NCI-H524 treated with DMSO at 0.1 percent for 48 hours (cell line): ENCODE measurements at regions not wholly inside any gene's neighbourhood (a gene's known extent, or its start where the extent isn't known, plus 50 kb on each side); places are given as distances from the start of the nearest gene placed in this dataset.

ENCODE experiments used
- DNase-seq: peaks from one replicate; lab custom pipeline; 2025; lab: John Stamatoyannopoulos, UW

DNA sequence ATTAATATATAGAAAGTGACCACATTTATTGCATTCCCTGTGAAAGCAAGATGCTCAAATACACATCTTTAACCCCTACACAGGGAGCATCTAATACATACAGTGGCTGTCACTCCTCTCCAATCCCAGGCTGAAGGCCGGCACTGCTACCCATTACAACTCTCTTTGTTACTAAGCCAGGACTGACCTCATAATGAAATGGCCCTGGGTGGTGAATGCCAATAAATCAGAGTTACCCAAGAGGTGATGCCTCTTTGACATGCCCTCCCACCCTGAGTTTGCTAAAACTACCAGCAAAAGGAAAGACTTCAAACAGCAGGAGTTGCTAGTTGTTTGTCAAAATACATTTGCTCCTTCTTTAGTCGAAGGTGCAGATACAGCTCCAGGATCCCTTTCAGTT, 214.2 kb downstream of the FOXA2 start:
- DNase-seq: no peak

DNA sequence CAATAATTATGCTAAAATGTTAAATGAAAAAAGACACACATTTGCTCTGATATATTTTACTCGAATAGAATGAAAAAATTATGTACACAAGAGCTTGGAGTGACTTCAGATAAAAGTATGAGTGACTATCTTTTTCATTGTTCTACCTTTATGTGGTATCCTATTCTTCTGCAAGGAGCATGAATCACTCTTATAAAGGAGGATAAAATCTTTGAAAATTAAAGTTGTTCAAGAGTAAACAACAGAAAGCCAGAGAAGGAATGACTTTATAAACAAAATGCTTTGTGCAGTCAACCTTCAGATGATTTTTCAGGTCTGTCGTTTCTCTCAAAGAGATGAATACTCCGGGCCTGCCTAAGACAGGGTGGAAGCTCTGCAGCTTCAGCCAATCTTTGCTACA, 215.3 kb downstream of the FOXA2 start:
- DNase-seq: no peak

DNA sequence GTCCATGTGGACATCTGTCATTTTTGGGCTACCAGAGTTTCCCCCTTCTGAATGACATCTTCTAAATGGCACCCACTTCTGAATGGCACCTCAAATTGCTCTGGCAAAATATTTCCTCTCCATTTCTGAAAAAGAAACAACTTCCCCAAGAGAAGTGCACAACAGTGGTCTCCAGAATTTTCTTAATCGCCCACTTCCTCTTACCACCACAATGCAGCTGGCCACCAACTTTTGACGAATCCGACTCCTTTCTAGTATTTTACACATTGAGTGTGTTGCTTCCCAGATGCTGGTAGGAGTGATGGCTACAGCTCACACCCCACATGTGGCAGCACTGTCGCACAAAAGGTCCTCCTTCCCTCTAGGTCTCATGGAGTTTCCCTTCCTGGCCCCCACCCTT, 216.1 kb downstream of the FOXA2 start:
- no peak for DNase-seq

DNA sequence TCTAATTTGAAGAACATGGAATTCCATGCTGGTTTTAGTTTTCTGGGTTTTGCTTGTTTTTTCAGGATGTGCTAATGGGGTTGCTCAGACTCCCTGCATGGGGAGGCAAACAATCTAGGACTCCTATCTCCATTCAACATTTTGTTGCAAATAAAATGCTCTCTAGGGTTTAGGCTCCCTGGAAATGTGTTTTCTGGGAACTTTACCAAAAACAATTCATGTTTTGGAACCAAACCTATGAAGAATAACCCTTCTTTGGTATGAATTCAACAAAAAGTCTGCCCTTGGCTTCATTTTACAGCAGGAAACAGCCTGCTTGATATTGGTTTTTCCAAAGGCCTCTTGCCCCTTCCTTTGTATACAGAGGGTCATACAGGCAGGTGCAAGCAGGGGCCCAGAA, 217.7 kb downstream of the FOXA2 start:
- DNase-seq: no peak

DNA sequence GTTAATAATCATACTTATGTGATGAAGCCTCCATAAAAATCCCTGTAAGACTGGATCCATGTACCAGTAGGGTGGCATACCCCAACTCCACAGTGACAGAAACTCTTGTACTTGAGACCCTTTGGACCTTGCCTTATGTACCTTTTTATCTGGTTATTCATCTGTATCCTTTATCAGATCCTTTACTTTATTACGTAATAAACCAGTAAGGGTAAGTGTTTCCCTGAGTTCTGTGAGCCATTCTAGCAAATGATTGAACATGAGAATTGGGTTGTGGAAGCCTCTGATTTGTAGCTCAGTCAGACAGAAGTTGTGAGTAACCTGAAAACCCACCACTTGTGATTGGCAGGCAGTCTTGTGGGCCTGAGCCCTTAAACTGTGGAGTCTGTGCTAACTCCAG, 229.7 kb downstream of the FOXA2 start:
- DNase-seq: no peak

DNA sequence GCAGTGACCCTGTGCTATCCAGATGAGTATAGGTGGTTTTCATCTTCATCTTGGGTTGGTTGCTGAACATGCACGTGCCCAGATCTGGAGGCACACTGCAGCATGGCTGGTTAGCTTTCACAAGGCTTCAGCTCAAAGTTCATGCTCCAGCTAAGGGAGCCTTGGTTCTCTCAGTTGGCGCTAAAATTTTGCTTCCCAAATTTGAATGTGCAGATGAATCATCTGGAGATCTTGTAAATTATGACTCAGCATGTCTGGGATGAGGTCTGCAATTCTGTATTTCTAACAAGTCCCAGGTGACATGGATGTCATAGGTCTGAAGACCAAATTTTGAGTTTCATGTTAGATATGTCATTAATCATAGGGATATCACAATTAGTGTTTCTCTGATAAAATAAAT, 230.8 kb downstream of the FOXA2 start:
- no peak for DNase-seq

DNA sequence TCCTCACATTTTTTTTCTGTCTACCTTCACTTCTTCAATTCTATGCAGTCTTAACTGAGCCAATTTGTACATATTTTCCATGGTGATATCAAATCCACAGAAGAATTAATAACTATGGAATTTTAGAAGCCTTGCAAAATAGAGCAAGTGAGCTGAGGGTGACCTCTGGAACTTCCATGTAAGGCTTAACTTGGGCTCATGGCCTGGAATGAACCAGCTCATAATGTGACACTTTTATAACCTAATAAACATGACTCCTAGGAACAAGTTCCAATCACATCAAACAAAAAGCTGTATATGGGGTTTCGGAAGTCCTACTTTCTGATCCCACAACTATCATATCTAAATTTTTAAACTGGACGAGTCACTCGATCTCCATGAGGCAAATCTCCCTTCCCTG, 232.4 kb downstream of the FOXA2 start:
- no peak for DNase-seq

DNA sequence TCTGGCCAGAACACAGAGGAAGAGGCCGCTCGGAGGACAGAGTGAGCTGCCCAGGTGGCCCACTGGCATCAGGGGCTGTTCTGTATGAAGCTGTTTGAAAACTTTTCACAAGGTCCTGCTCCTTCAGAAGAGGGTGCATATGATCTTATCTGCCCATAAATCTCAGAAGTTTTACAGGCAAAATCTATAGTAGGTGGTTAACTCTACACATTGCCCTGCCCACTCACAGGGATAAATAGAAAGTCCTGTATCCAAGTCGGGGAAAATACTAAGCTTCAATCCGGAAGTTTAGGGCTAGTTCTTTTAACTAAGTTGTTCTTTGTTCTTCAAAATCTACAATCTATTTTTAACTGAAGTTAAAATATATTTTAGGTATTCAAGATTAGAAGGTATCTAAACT, 233.7 kb downstream of the FOXA2 start:
- DNase-seq: no peak

DNA sequence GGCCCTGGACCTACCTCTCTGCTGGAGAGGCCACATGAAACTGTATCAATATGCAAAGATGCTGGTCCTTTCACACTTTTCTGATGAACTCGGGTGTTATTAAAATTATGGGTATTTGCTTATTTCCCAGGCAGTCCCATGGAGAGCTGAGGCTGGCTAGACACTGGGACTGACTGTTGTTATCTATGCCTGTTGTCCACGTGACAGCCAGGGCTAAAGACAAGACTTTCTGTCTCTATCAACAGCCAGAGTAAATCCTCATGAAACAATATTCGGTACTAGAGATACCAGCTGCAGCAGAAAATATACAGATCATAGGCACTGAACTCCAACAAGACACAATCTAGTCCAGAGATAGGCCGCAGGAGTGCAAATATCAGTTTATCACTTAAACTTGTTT, 236.4 kb downstream of the FOXA2 start:
- no peak for DNase-seq

DNA sequence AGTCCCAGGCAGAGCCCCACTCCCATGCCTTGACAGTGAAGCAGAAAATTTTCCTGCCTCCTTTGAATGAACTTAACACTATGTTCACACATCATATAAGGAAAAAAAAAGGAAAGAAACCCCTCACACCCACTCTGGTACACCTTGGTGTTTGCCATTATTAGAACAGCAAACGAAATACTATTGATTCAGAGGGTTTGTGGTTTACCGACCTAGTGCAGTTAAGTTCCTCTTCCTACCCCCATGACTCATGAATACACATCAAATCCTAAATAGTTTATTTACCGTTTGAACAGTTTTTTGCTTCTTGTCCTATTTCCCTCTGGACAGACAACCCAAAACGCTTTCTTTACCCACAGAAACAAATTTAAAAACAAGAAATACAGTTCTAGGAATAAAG, 237.7 kb downstream of the FOXA2 start:
- no peak for DNase-seq

DNA sequence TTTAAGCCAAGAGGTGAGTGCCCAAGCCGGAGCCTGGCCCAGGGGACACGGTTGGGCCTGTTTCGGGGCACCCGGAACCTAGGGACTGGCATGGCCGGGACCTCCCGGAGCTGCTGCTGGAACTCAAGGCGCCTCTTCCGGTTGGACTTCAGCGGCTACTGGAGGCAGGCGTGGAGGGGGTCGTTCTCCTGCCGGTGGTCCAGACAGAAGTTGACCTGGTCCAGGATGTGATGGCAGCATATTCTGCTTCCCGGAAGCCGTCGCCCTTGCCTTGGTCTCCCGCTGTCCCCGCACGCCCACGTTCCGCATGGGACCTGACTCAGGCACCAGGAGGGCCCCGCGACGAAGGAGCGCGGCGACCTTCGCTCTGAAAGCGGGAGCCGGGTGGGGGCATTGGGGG, 240.8 kb downstream of the FOXA2 start:
- DNase-seq: no peak

DNA sequence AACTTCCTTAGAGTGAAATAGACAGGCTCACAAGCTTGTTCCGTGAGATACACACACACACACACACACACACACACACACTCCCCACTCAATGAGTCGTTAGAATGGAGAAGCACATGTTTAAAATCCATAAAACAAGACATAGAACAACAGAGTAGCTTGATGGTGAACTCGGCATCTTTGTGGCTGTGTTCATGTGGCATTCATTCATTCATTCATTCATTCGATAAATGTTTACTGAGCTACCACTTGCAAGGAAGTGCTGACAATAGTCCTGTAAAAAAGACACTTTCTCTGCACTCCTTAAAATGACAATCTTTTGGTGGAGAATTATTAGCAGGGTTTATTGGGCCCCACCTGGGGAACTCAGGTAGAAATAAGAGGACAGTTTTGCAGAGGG, 242.0 kb downstream of the FOXA2 start:
- DNase-seq: no peak

DNA sequence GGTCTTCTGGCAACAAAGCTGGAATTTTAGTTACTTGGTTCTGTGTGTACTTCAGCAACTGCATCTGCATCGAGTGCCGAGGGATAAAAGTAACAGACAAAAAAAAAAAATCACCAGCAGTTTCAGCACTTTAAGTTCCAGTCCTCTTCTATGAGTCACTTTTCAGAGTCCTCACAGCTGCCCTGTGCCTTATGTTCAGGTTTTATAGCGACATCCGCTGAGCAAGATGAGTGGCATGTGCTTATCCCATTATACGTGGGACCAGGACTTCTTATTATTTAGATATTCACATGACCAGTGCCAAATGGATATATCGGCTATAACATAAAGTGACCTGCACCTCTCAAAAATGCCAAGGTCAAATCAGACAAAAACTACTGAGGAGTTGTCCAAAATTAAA, 242.9 kb downstream of the FOXA2 start:
- no peak for DNase-seq

DNA sequence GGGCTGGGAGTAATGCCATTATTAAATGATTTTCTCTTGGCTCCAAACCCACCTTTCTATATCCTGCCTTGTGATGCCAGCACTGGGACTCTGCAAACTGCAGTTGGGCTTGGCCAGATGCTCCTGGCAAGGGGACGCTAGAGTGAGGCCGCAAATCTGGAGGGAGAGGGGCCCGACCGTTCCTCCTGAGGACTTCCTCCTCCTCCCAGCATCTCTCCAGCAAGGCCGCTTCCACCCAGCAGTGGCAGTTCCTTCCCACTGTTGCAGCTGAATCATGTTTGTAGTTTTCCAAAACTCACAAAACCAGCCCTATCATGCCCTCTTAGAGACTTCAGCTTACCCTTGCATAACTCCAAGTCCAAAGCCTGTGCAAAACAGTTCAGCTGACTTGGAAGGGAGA, 244.4 kb downstream of the FOXA2 start:
- DNase-seq: no peak

DNA sequence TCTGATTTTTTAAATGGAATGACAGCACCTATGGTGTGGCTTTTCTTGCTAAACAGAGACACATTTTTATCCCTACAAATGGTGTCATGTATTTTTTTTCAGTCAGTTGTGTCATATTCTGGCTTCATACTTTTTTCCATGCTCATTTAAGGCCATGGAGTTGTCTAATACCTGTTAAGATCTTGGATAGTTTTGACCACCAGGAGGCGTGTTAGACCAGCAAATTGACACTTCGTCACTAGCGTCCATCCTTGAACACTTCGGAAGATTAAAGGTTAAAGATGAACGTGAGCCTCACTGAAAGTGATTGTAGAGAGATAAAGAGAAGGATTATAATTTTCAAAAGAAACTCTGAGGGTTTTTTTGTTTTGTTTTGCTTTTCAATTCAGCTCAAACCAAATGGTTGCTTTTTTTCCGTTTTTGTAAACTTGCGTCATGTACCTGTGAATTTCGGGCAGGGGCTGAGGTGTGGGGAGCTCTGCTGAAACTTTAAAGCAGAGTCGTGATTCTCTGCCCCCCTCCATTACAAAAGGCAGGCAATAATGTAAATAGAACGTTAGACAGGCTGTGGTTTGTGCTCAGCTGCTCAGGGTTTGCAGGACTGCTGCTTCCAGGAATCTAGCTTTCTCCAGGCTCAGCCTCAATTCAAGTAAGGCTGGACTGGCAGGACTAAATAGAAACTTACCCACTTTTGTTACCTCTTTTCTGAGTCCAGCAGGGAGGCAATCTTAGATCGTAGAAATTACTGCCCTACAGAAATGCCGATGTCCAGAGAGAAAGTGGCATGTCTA, 245.1 kb downstream of the FOXA2 start:
- DNase-seq: peak; percentile 12

DNA sequence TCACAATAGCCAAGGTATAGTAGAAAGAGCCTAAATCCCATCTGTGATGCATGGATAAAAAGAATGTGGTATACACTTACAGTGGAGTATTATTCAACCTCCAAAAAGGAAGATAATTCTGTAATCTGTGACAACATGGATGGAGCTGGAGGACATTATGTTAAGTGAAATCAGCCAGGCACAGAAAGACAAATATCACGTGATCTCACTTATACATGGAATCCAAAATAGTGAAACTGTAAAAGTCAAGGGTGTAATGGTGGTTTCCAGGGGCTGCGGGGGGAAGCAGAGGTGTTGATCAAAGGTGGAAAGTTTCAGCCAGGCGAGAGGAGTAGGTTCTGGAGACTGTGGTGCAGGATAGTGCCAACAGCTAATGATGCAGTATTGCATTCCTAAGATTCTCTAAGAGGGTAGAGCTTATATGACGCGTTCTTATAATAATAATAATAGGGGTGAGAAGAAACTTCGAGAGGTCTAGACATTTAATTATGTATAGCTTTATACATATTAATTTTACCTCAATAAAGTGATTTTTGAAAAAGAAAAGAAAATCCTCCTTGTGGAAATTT, 246.1 kb downstream of the FOXA2 start:
- DNase-seq: no peak

DNA sequence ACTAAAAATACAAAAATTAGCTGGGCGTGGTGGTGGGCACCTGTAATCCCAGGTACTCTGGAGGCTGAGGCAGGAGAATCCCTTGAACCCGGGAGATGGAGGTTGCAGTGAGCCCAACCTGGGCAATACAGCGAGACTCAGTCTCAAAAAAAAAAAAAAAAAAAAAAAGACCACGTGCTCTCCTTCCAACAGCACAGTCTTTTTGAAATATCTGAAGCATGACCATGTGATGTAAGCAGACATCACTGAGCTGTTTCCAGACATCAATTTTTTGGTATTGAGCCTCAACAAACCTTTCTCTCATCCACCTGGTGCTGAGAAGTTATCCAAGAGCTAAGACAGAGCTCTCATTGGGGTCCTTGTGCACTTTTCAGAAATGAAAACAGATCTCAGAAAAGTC, 249.2 kb downstream of the FOXA2 start:
- no peak for DNase-seq

DNA sequence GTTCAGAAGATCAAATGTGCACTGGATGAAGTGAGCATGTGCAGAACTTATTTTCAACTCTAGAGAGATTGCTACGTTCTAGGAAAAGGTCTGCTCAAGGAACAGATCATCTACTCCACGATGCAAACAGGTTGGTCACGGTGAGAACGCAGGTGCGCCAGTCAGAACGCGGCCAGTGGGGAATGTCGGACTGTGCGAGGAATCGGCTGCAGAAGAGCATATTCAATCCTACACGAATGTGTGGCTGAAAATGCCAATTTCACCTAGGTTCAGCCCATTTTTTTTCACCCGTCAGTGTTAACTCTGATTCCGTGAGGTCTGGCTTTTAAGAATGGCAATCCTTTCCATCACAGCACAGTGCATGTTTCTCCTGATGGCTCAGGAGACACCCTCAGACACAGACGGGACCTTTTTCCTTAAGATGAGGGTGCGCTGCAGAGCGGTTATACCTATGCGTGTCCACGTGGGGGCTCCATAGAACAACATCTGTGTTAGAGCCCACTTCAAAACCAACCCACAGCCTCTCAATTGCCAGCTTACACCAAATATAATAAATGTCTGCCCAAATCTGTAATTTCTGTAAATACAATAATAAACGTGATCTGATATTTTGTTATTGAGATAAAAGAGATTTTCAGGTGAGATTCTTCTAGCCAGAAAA, 250.4 kb downstream of the FOXA2 start:
- DNase-seq: no peak

DNA sequence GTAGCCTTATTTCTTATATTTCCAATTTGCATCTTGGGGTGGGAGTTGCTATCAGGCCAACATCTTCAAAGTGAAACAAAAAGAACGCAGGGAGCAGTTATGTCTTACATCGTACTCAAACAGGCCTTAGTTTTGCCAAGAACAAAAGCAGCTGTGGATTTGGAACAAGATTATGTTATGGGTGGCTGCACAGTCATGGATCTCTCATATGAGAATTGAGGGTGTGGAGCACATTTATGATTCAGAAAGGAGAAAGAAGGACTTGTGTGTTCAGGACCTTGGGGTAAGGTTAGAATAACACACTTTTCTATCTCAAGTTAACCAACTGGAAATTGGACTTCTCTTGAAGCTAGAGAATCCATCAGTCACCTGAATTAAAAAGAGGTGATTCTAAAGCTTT, 259.9 kb downstream of the FOXA2 start:
- DNase-seq: no peak

DNA sequence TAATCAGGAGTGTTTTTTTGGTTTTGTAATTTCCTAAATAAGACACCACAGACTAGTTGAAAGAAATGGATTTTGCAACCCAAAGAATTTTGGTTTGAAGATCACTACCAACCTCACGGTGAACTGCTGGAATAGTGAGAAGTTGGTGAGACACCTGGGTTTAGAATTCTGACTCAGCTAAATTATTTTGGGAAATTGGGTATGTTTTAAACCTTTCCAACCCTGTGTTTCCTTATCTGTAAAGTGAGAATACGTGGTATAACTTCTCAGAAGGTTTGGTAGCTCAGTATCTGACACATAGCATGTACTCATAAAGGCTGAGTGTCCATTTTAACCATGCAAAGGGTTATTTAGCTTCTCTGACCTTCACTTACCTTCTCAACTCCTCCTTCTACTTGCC, 261.9 kb downstream of the FOXA2 start:
- no peak for DNase-seq

DNA sequence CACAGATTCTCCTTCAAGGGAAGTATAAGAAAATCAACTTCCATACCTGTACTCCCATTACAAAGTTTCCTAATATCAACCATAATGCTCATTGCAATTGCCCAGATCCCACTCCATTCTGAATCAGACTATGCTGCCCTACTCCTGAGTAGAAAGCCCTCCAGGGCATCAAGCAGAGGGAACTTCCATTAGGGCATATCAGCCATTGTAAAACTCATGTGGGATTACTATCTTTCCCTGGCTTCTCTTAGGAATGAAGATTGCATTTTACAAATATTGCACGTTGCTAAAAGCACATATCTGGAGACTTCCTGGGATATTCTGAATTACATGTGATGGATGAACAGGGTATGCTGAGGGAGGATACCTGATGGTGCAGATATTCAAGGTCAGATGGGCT, 263.2 kb downstream of the FOXA2 start:
- DNase-seq: no peak

DNA sequence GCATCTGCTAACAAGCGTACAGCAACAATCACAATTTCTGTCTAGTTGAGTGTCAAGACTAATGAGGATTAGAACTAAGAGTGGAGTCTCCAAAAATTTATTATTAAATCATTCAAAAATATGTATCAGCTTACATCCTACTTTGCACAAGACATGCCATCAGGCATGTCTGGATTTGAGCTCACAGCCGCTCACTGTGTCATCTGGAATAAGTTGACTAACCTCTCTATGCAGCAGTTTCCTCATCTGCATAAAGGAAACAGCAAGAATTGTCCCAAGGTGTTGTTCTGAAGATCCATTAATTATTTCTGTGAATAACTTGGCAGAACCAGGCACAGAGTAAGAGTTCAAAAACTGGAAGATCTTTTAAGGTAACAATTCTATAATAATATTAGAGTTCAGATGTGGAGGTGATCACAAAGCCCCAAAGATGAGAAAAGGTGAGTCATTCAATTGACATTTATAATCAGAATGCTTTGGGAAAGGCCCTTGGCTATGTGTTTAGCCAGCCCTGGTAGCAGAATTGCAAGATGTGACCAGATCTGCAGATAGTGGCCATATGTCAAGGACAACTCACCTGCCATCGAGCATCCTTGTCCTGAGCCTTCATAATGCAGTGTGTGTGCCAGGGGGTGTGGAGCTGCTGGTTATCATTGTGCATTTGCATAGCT, 264.0 kb downstream of the FOXA2 start:
- no peak for DNase-seq

DNA sequence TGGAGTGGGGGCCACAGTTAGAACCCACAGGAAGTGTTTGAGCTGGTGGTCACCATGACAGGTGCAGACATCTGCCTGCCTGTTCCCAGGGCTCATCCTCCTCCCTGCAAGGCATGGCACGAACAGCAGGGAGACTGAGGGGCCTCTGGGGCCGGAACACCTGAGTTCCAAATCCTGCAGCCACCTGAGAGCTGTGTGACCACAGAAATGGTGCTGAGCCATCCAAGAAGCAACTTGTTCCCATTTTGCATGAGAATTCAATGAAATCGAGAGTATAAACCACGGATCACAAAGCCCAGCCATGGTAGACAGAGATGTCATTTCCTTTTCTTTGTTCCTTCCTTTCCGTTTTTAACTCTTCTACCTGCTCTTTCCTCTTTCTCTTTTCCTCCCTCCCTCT, 268.6 kb downstream of the FOXA2 start:
- DNase-seq: no peak
